ENCODE measurements at regions not wholly inside any gene's neighbourhood (a gene's known extent, or its start where the extent isn't known, plus 50 kb on each side); places are given as distances from the start of the nearest gene placed in this dataset.
"Not testable (repeated sequence)": the region's sequence is repeated elsewhere in the genome, so short reads cannot be mapped to it uniquely, and the experiment has no call there.

DNA sequence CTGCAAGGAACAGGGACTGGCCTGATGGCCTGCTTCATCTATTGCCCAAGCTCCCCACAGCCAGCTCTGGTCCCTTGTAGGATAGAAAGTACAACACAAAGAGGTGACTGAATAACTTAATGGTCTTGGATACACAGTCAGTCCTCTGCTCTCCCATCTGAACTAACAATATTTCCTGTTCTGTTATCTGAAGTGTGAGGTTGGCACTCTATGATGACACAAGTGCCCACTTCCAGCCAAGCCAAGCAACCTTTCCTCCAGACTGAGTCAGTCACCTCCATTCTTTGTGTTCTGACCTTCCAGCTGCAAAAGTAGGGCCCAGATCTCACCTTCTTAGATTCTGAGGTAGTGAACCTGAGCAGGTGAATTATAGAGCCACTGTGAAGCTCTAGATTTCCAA is 77.8 kb upstream of the NOTCH2NLA start:
- not testable (repeated sequence) for TF ChIP-seq CTCF, POLR2A (IDR thresholded peaks at IDR 0.05)
